ENCODE measurements at regions not wholly inside any gene's neighbourhood (a gene's known extent, or its start where the extent isn't known, plus 50 kb on each side); places are given as distances from the start of the nearest gene placed in this dataset.
"Not testable (repeated sequence)": the region's sequence is repeated elsewhere in the genome, so short reads cannot be mapped to it uniquely, and the experiment has no call there.

GRCh38 chr13:22925881-22926747 lies 254.7 kb upstream of the SGCG start:
- Histone ChIP-seq H3K27me3 (ENCODE audit: control insufficient read depth, insufficient read depth, low read length) (no peaks in the 10 kb centered on the region), H3K4me3 (ENCODE audit: low read length) (peak overlapping the region; percentile 52), H3K9me3 (replicated peaks; ENCODE audit: control insufficient read depth, low read depth, low read length) (no peaks in the 10 kb centered on the region), H3K36me3 (ENCODE audit: control insufficient read depth, insufficient read depth, low read length) (no peaks in the 10 kb centered on the region), H3K4me1 (ENCODE audit: control insufficient read depth, insufficient read depth, low read length) (peaks cover 6% of the 10 kb centered on the region), H3K27ac (ENCODE audit: low read length) (peak overlapping the region; percentile 65)
- peak; percentile 93 for DNase-seq
- 5% methylated on average over 34 of the region's 55 CpGs for WGBS (ENCODE audit: insufficient coverage)

DNA sequence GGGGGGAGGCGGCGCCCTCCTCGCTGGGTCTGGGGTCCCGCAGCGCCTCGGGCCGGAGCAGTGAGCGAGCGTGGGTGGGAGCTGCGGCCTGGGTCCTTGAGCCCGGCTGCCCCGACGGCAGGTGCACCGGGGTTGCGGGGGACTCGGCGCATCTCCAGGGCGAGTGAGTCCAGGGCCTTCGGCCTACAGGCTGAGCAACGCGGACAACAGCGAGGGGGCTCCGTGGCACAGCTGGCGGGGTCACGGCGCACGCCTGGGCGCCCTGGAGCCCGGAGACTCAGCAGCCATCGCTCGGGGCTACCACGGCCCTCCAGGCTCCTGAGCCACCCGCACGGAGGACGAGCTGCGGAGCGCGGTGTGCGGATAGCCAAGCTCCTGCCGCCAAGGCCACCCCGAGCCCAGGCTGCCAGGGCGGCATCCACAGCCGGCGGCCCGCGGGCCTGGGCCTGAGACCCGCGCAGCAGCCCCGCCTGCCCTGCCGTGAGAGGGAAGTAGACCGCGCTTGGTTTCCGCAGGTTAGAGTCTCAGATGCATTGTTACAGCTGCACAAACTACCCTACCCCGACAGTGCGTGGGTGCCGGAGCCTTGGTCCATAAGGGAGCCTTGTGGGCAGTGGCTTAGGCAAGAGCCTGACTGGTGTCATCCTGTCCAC lies 253.9 kb upstream of the SGCG start:
- H3K36me3 ChIP-seq (ENCODE audit: control insufficient read depth, insufficient read depth, low read length), result no peaks in the 10 kb centered on the region
- 31% methylated on average over 51 of the region's 56 CpGs for WGBS (ENCODE audit: insufficient coverage)
- peak overlapping the region; percentile 52 for H3K4me3 ChIP-seq (ENCODE audit: low read length)
- DNase-seq, result peak; percentile 9
- no peaks in the 10 kb centered on the region for H3K27me3 ChIP-seq (ENCODE audit: control insufficient read depth, insufficient read depth, low read length)
- H3K27ac ChIP-seq (ENCODE audit: low read length), result peak overlapping the region; percentile 15
- H3K4me1 ChIP-seq (ENCODE audit: control insufficient read depth, insufficient read depth, low read length), result peaks cover 6% of the 10 kb centered on the region
- H3K9me3 ChIP-seq (replicated peaks; ENCODE audit: control insufficient read depth, low read depth, low read length), result no peaks in the 10 kb centered on the region

DNA sequence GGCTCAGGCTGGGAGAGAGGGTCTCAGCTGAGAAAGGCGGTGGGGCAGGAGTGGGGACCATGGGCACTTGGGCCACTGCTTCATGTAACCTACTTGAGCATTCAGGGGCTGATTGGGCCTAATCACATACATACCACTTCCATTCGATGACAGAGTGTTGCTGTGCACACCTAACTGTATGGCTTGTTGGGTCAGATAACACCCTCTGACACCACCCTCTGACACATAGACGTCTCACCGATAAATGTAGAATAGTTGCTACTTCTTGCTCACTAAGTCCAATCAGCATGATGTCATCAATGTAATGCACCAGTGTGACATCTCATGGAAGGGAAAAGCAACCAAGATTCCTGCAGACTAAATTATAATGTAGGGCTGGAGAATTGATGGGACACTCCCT lies 252.9 kb upstream of the SGCG start:
- not testable (repeated sequence) for H3K4me3 ChIP-seq (ENCODE audit: low read length); H3K9me3 ChIP-seq (replicated peaks; ENCODE audit: control insufficient read depth, low read depth, low read length); H3K4me1 ChIP-seq (ENCODE audit: control insufficient read depth, insufficient read depth, low read length); H3K27ac ChIP-seq (ENCODE audit: low read length); H3K36me3 ChIP-seq (ENCODE audit: control insufficient read depth, insufficient read depth, low read length); H3K27me3 ChIP-seq (ENCODE audit: control insufficient read depth, insufficient read depth, low read length); DNase-seq
- 83% methylated on average over 1 of the region's 4 CpGs for WGBS (ENCODE audit: insufficient coverage)

- no peaks in the 10 kb centered on the region for H3K36me3 ChIP-seq (ENCODE audit: control insufficient read depth, insufficient read depth, low read length)
- no peak overlapping the region for H3K27ac ChIP-seq (ENCODE audit: low read length)
- peaks cover 6% of the 10 kb centered on the region for H3K4me1 ChIP-seq (ENCODE audit: control insufficient read depth, insufficient read depth, low read length)
- no peak for DNase-seq
- H3K27me3 ChIP-seq (ENCODE audit: control insufficient read depth, insufficient read depth, low read length), result no peaks in the 10 kb centered on the region
- WGBS (ENCODE audit: insufficient coverage), result 77% methylated on average over 6 of the region's 7 CpGs
- H3K4me3 ChIP-seq (ENCODE audit: low read length), result no peak overlapping the region
- no peaks in the 10 kb centered on the region for H3K9me3 ChIP-seq (replicated peaks; ENCODE audit: control insufficient read depth, low read depth, low read length)
Measured at GRCh38 chr13:22929381-22930126, 251.2 kb upstream of the SGCG start.

DNA sequence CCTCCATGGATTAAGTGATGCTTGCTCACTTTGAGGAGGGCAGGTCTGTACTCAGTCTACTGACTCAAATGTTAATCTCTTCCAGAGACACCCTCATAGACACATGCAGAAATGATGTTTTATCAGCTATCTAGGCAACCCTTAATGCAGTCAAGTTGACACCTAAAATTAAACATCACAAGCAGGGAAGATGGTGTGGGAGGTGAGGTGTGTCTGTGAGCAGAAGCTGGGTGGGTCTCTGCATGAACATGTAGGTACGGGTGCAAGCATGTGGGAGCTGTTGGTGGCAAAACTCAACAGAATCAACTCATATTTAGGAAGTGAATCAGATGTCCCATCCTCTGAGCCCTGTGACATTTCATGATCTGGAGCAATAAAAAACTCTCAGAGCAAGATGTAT lies 249.2 kb upstream of the SGCG start:
- H3K27me3 ChIP-seq (ENCODE audit: control insufficient read depth, insufficient read depth, low read length), result no peaks in the 10 kb centered on the region
- no peak overlapping the region for H3K4me3 ChIP-seq (ENCODE audit: low read length)
- no peak for DNase-seq
- no peaks in the 10 kb centered on the region for H3K36me3 ChIP-seq (ENCODE audit: control insufficient read depth, insufficient read depth, low read length)
- no CpG with 5 or more reads among the region's 1 CpG for WGBS (ENCODE audit: insufficient coverage)
- H3K9me3 ChIP-seq (replicated peaks; ENCODE audit: control insufficient read depth, low read depth, low read length), result no peaks in the 10 kb centered on the region
- H3K4me1 ChIP-seq (ENCODE audit: control insufficient read depth, insufficient read depth, low read length), result peaks cover 2% of the 10 kb centered on the region
- H3K27ac ChIP-seq (ENCODE audit: low read length), result no peak overlapping the region

DNA sequence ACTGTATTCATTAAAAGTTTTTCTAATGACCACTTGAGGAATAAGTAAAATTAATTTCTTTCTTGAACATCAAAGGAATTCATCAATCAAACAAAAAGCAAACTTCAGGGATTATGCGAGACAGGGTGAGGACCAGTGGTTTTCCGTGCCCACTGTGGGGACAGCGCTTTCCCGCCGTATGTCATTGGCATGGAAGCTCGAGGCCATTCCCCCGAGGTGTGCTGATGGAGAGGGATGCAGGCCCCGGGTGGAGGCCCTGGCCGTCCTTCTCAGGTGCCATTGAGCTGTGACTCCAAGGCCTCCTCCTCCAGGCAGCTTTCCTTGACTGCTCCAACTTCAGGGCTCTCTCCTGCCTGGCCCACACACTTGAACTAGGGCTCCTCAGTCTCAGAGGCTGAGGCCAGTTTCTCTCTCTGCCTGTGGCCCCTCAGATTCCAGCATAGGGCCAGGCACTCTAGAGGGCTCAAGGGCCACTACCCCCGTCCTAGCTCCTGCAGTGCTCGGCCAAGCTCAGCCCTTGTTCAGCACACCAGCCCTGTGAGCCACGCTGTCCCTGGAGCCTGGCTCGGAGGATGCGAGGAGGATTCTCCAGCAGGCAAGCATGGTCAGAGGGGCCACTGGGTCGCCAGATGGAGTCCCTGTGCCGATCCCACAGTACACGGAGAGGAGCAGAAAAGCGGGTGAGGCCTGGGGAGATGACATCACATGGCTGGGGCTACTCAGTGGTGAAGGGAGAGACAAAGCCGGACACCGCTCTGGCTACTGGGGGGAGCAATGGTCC lies 248.0 kb upstream of the SGCG start:
- not testable (repeated sequence) for DNase-seq; H3K27ac ChIP-seq (ENCODE audit: low read length); H3K4me3 ChIP-seq (ENCODE audit: low read length); H3K27me3 ChIP-seq (ENCODE audit: control insufficient read depth, insufficient read depth, low read length); H3K4me1 ChIP-seq (ENCODE audit: control insufficient read depth, insufficient read depth, low read length); H3K36me3 ChIP-seq (ENCODE audit: control insufficient read depth, insufficient read depth, low read length); H3K9me3 ChIP-seq (replicated peaks; ENCODE audit: control insufficient read depth, low read depth, low read length)
- WGBS (ENCODE audit: insufficient coverage), result 82% methylated on average over 9 of the region's 20 CpGs

DNA sequence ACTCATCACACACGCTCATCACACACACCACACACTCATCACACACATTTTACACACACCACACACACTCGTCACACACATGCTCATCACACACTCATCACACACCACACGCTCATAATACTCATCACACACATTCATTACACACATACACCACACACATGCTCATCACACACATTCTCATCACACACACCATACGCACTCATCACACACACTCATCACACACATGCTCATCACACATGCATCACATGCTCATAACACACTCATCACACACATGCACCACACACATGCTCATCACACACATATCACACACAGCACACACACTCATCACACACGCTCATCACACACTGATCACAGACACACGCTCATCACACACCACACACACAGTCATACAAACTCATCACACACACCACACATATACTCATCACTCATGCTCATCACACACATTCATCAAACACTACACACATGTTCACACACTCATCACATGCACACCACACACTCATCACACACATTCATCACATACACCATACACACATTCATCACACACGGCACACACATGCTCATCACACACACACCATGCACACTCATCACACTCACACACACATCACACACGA lies 247.1 kb upstream of the SGCG start:
- no peak for DNase-seq
- WGBS (ENCODE audit: insufficient coverage), result 71% methylated on average over 8 of the region's 8 CpGs

GRCh38 chr13:22934744-22935523 lies 245.8 kb upstream of the SGCG start:
- WGBS (ENCODE audit: insufficient coverage), result 88% methylated on average over 24 of the region's 25 CpGs

More for the DNA sequence above, 247.1 kb upstream of the SGCG start:
- no peak overlapping the region for H3K4me3 ChIP-seq (ENCODE audit: low read length)
- H3K27ac ChIP-seq (ENCODE audit: low read length), result no peak overlapping the region
- H3K9me3 ChIP-seq (replicated peaks; ENCODE audit: control insufficient read depth, low read depth, low read length), result no peaks in the 10 kb centered on the region
- H3K27me3 ChIP-seq (ENCODE audit: control insufficient read depth, insufficient read depth, low read length), result no peaks in the 10 kb centered on the region
- no peaks in the 10 kb centered on the region for H3K4me1 ChIP-seq (ENCODE audit: control insufficient read depth, insufficient read depth, low read length)
- no peaks in the 10 kb centered on the region for H3K36me3 ChIP-seq (ENCODE audit: control insufficient read depth, insufficient read depth, low read length)

GRCh38 chr13:22936228-22936627 lies 244.6 kb upstream of the SGCG start:
- 69% methylated on average over 5 of the region's 11 CpGs for WGBS (ENCODE audit: insufficient coverage)
- Histone ChIP-seq H3K4me3 (ENCODE audit: low read length) (no peak overlapping the region), H3K4me1 (ENCODE audit: control insufficient read depth, insufficient read depth, low read length) (no peaks in the 10 kb centered on the region), H3K27ac (ENCODE audit: low read length) (no peak overlapping the region), H3K9me3 (replicated peaks; ENCODE audit: control insufficient read depth, low read depth, low read length) (no peaks in the 10 kb centered on the region), H3K27me3 (ENCODE audit: control insufficient read depth, insufficient read depth, low read length) (no peaks in the 10 kb centered on the region), H3K36me3 (ENCODE audit: control insufficient read depth, insufficient read depth, low read length) (no peaks in the 10 kb centered on the region)
- DNase-seq, result no peak

More at GRCh38 chr13:22934744-22935523, 245.8 kb upstream of the SGCG start:
- no peaks in the 10 kb centered on the region for H3K9me3 ChIP-seq (replicated peaks; ENCODE audit: control insufficient read depth, low read depth, low read length)
- no peak overlapping the region for H3K4me3 ChIP-seq (ENCODE audit: low read length)
- H3K4me1 ChIP-seq (ENCODE audit: control insufficient read depth, insufficient read depth, low read length), result no peaks in the 10 kb centered on the region
- no peaks in the 10 kb centered on the region for H3K27me3 ChIP-seq (ENCODE audit: control insufficient read depth, insufficient read depth, low read length)
- no peak for DNase-seq
- no peak overlapping the region for H3K27ac ChIP-seq (ENCODE audit: low read length)
- H3K36me3 ChIP-seq (ENCODE audit: control insufficient read depth, insufficient read depth, low read length), result no peaks in the 10 kb centered on the region

Data from muscle of leg (tissue), 3 donors.